ENCODE measurements at regions not wholly inside any gene's neighbourhood (a gene's known extent, or its start where the extent isn't known, plus 50 kb on each side); places are given as distances from the start of the nearest gene placed in this dataset.
"Not testable (repeated sequence)": the region's sequence is repeated elsewhere in the genome, so short reads cannot be mapped to it uniquely, and the experiment has no call there.

GRCh38 chr13:89382981-89383380, 1711.8 kb downstream of the SLITRK5 start:
- no peak overlapping the region for H3K4me3 ChIP-seq (ENCODE audit: low read depth, low read length)
- DNase-seq (ENCODE audit: low read depth, low spot score), result no peak
- no peak for TF ChIP-seq CTCF (IDR thresholded peaks at IDR 0.05; ENCODE audit: low read depth, low read length)
- in situ Hi-C loops (cut with HindIII; ENCODE audit: low sequenced_read_pairs), result no loop called here

GRCh38 chr13:89383891-89384290, 1712.7 kb downstream of the SLITRK5 start:
- in situ Hi-C loops (cut with HindIII; ENCODE audit: low sequenced_read_pairs), result no loop called here
- H3K4me3 ChIP-seq (ENCODE audit: low read depth, low read length), result no peak overlapping the region
- TF ChIP-seq CTCF (IDR thresholded peaks at IDR 0.05; ENCODE audit: low read depth, low read length), result no peak
- no peak for DNase-seq (ENCODE audit: low read depth, low spot score)

- H3K4me3 ChIP-seq (ENCODE audit: low read depth, low read length), result no peak overlapping the region
- TF ChIP-seq CTCF (IDR thresholded peaks at IDR 0.05; ENCODE audit: low read depth, low read length), result no peak
- no peak for DNase-seq (ENCODE audit: low read depth, low spot score)
- in situ Hi-C loops (cut with HindIII; ENCODE audit: low sequenced_read_pairs), result no loop called here
These were observed 1722.7 kb downstream of the SLITRK5 start for GRCh38 chr13:89393758-89394304.

GRCh38 chr13:89401264-89401675, 1730.1 kb downstream of the SLITRK5 start:
- peak; percentile 80 for DNase-seq (ENCODE audit: low read depth, low spot score)
- no peak overlapping the region for H3K4me3 ChIP-seq (ENCODE audit: low read depth, low read length)
- TF ChIP-seq CTCF (IDR thresholded peaks at IDR 0.05; ENCODE audit: low read depth, low read length), result no peak
- in situ Hi-C loops (cut with HindIII; ENCODE audit: low sequenced_read_pairs), result no loop called here

GRCh38 chr13:89402211-89402610, 1731.0 kb downstream of the SLITRK5 start:
- TF ChIP-seq CTCF (IDR thresholded peaks at IDR 0.05; ENCODE audit: low read depth, low read length), result no peak
- H3K4me3 ChIP-seq (ENCODE audit: low read depth, low read length), result no peak overlapping the region
- no peak for DNase-seq (ENCODE audit: low read depth, low spot score)
- in situ Hi-C loops (cut with HindIII; ENCODE audit: low sequenced_read_pairs), result no loop called here

- H3K4me3 ChIP-seq (ENCODE audit: low read depth, low read length); DNase-seq (ENCODE audit: low read depth, low spot score); in situ Hi-C loops (cut with HindIII; ENCODE audit: low sequenced_read_pairs): not testable (repeated sequence)
These were observed 1734.9 kb downstream of the SLITRK5 start for GRCh38 chr13:89406096-89406495.

GRCh38 chr13:89407357-89407756, 1736.2 kb downstream of the SLITRK5 start:
- in situ Hi-C loops (cut with HindIII; ENCODE audit: low sequenced_read_pairs), result no loop called here
- no peak for TF ChIP-seq CTCF (IDR thresholded peaks at IDR 0.05; ENCODE audit: low read depth, low read length)
- H3K4me3 ChIP-seq (ENCODE audit: low read depth, low read length), result no peak overlapping the region
- peak; percentile 9 for DNase-seq (ENCODE audit: low read depth, low spot score)

Measured in astrocyte of the spinal cord (primary cell).